HG02763 (cell line): ENCODE measurements at regions not wholly inside any gene's neighbourhood (a gene's known extent, or its start where the extent isn't known, plus 50 kb on each side); places are given as distances from the start of the nearest gene placed in this dataset.
"Not testable (repeated sequence)": the region's sequence is repeated elsewhere in the genome, so short reads cannot be mapped to it uniquely, and the experiment has no call there.

Experiments
- ATAC-seq: cut with Tn5 transposase; IDR thresholded peaks from one replicate; pipeline ENCODE4 v1.9.1; 2021; ENCODE audit warnings: mild to moderate bottlenecking, moderate library complexity; ENCODE audit not compliant: unreplicated experiment

- no peak for ATAC-seq
These were observed 382.9 kb downstream of the TMEM121 start for GRCh38 chr14:105909046-105909827.

GRCh38 chr14:105909828-105910120 lies 383.4 kb downstream of the TMEM121 start:
- ATAC-seq, result not testable (repeated sequence)

- no peak for ATAC-seq
These were observed 384.0 kb downstream of the TMEM121 start for GRCh38 chr14:105910426-105910825.

GRCh38 chr14:105911006-105911847 lies 384.8 kb downstream of the TMEM121 start:
- no peak for ATAC-seq

GRCh38 chr14:105911848-105912292 lies 385.5 kb downstream of the TMEM121 start:
- ATAC-seq, result not testable (repeated sequence)

- ATAC-seq, result no peak
These were observed 386.3 kb downstream of the TMEM121 start for GRCh38 chr14:105912641-105913180.

- no peak for ATAC-seq
These were observed 386.8 kb downstream of the TMEM121 start for GRCh38 chr14:105913221-105913620.

GRCh38 chr14:105913861-105914260 lies 387.5 kb downstream of the TMEM121 start:
- ATAC-seq, result no peak

- not testable (repeated sequence) for ATAC-seq
These were observed 387.9 kb downstream of the TMEM121 start for GRCh38 chr14:105914281-105914680.

GRCh38 chr14:105914738-105915385 lies 388.5 kb downstream of the TMEM121 start:
- no peak for ATAC-seq

GRCh38 chr14:105915546-105915945 lies 389.2 kb downstream of the TMEM121 start:
- not testable (repeated sequence) for ATAC-seq

GRCh38 chr14:105917136-105917932 lies 391.0 kb downstream of the TMEM121 start:
- not testable (repeated sequence) for ATAC-seq

- no peak for ATAC-seq
These were observed 391.6 kb downstream of the TMEM121 start for GRCh38 chr14:105917933-105918436.

GRCh38 chr14:105918496-105919262 lies 392.3 kb downstream of the TMEM121 start:
- no peak for ATAC-seq

GRCh38 chr14:105919458-105920150 lies 393.2 kb downstream of the TMEM121 start:
- no peak for ATAC-seq

- not testable (repeated sequence) for ATAC-seq
These were observed 393.8 kb downstream of the TMEM121 start for GRCh38 chr14:105920151-105920700.

- not testable (repeated sequence) for ATAC-seq
These were observed 394.7 kb downstream of the TMEM121 start for GRCh38 chr14:105920803-105921755.
